GM18909 (cell line): ENCODE measurements at regions not wholly inside any gene's neighbourhood (a gene's known extent, or its start where the extent isn't known, plus 50 kb on each side); places are given as distances from the start of the nearest gene placed in this dataset.
"Not testable (repeated sequence)": the region's sequence is repeated elsewhere in the genome, so short reads cannot be mapped to it uniquely, and the experiment has no call there.

ENCODE experiments used
- ATAC-seq: cut with Tn5 transposase; IDR thresholded peaks from one replicate; pipeline ENCODE4 v1.9.1; 2021; ENCODE audit warnings: mild to moderate bottlenecking; ENCODE audit not compliant: unreplicated experiment, poor library complexity

DNA sequence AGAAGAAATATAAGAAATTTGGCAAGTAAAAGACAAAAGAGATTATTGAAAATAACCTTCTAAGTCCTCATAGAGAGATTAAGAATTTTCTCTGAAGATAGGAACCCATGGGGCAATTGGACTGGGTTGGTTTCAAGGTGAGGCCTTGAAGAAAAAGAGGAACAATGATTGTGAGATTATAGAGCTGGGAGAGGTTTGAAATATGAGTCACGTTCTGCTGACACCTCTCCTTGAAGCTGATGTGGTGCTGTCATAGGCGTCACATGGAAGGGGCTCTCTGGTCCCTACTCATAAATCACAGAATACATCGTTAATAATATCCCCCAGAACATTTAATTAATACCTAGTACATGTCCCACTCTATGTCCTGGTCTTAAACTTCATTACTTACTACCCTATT is 227.6 kb upstream of the PDE3A start:
- ATAC-seq: no peak

DNA sequence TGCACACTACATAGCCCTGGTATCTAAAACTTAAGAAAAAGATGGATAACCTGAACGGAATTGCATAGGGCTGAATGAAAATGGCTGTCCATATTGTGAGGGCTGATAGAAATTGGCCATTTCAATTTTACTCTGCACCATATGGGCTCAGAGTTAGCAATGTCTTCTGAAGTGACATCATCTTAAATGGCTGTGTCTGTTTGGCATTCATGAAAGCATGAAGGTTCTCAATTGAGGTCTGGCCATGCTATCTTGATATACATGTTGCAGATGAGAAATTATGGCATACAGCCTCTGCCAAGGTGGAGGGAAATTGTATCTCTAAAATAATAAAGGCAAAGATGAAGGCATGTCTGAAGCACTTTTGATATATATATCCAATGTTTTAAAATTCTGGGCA is 226.0 kb upstream of the PDE3A start:
- no peak for ATAC-seq

GRCh38 chr12:20142956-20143355 is 225.4 kb upstream of the PDE3A start:
- no peak for ATAC-seq

DNA sequence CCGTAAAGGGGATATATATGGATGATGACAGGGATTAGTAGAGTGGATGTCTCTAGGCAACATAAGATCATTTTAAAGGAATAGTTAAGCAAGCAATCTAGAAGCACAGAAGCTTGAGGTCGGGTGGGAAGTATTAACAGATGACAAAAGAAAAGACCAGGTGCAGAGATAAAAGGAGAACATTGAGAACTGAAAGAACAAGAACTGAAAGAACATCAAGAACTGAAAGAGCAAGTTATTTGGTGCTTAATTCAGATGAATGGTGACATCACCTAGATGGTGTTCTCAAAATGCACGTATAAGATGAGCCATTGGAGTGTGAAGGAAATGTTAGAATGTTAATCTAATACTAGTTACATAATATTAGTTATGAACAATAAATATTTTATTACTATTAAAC is 224.0 kb upstream of the PDE3A start:
- ATAC-seq: peak; percentile 55

GRCh38 chr12:20148241-20148640 is 220.1 kb upstream of the PDE3A start:
- no peak for ATAC-seq

GRCh38 chr12:20150835-20151422 is 217.4 kb upstream of the PDE3A start:
- no peak for ATAC-seq

- ATAC-seq: no peak
Measured at GRCh38 chr12:20154052-20154451, 214.3 kb upstream of the PDE3A start.

DNA sequence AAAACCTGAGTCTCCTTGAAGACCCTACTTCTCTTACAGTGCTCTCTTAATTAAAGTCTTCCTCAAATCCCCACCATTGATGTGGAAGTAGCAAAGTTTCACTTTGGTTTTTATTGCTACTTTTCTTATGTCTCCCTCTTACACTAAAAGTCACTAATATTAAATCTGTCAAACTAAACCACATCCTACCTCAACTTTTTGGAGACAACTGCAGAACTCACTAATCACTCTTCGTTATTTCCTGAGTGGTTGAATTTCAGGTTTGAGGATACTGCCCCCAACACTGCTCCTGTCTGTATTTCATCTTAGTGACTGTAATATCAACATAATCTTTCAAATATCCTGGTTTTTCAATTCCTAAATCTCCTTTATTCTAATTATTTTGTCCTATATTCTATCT is 213.0 kb upstream of the PDE3A start:
- no peak for ATAC-seq

DNA sequence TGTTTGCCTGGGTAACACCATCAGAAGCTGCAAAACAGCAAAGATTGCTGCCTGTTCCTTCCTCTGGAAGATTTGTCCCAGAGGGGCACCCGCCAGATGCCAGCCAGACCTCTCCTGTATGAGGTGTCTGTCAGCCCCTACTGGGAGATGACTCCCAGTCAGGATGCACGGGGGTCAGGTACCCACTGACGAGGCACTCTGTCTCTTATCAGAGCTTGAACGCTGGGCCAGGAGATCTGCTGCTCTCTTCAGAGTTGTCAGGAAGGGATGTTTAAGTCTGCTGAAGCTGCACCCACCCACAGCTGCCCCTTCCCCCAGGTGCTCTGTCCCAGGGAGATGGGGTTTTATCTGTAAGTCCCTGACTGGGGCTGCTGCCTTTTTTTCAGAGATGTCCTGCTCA is 207.4 kb upstream of the PDE3A start:
- not testable (repeated sequence) for ATAC-seq

GRCh38 chr12:20174528-20175175 is 193.7 kb upstream of the PDE3A start:
- ATAC-seq: no peak

DNA sequence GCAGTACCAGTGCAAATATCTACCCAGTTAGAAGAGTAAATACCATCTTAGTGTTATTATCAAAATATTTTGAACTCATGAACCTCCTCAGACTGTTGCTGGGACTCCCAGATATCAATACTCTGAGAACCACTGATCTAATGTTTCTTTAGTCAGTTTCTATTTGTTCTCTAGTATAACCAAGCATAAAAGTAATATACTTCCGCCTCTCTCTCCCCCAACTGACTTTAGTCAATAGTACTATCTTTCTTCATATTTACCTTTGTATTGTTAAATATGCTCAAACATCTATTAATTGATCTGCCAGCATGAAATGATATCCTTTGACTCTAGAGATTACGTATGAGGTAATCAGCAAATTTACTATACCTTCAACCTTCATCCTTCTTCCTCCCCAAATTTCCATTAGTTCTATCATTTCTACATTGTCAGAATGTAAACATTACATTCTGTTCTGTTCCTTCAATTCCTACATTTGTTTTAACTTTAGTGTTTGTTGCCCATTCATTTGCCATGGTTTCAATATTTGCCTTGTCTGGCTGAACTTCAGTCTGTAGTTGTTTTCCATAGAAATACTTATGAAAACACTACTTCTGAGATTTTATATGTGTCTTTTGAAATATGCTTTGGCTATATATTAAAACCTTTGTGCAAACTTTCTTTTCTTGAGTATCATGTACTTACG is 192.5 kb upstream of the PDE3A start:
- no peak for ATAC-seq

DNA sequence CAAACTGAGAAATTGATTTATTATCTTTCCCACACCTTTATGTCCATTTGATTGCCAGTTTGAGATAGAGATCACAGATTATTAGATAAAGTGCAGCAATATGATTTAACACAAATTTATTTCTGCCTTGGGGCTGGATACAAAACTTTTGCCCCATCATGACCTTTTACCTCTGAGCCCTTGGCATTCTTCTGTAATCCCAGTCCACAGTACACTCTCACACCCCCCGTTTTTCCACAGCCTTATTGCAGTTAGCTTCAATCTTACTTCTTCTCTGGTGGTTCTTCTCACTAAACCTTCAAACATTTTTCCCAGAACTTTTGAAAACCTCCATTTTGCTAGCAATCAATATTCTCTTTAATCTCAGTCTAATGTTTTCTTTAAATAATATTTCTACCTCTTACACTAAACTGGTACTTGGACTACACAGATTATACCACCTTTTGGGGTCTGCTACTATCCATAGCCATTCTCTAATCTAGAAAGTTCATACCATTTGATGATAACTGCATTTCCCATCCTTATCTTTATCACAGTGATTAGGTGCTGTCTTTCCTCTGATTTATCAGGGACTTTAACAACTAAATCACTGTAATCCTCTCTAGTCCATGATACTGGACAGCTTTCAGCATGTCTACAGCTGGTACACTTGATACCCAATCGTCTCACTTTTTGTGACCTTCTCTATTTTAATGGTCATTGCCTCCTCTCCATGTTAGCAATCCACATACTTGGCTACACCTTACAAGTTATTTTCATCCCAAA is 186.7 kb upstream of the PDE3A start:
- no peak for ATAC-seq

DNA sequence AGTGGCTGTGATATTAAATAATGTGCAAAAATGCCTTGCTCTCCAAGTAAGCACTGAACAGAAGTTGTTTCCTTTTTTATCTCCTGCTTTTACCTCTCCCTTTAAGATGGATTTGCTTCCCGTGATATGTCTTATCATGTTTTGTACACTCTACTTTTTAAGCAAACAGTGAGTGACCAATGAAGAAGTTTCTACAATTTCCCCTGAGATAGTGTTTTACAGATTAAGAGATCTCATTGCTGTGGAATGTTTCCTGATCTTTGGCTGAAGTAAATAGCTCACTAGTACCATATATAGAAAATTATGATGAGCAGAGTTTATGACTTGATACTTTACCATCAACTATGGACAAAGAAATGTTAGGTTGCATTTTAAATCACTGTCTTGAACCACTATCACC is 184.8 kb upstream of the PDE3A start:
- ATAC-seq: no peak

DNA sequence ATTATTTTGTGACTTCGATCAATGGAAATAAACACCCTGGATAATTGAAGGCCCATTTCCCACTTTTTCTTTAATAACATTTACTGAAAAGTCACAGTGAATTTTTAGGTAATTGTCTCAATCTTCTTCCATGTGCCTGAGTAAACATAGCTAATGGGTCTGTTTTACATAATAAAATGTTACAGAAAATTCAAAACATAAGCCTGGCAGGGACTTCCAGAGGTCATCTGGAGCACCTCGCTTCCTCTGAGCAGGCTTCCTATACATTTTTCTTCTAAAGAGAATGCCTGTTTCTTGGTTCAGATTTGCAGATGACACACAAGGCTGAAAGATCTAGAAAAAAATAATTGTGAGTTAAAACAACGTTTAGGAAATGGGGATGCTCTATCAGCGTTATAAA is 183.8 kb upstream of the PDE3A start:
- no peak for ATAC-seq

DNA sequence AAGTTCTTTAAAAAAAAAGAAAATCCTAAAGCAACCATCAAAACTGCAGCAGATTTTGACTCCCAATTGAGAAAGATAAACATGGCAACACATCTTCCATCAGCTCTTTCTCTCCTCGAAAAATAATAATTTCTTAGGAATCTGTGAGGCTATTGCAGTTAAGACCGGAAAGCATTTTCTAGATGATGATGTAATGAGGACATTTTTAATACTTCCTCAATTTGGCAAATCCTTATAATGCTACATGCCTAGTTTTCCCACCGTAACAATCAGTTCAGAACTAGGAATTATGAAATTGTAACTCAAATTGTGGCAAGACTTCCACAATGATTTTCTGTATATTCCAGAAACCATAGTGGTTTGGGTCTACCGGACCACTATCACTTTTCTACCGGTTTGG is 180.9 kb upstream of the PDE3A start:
- no peak for ATAC-seq

DNA sequence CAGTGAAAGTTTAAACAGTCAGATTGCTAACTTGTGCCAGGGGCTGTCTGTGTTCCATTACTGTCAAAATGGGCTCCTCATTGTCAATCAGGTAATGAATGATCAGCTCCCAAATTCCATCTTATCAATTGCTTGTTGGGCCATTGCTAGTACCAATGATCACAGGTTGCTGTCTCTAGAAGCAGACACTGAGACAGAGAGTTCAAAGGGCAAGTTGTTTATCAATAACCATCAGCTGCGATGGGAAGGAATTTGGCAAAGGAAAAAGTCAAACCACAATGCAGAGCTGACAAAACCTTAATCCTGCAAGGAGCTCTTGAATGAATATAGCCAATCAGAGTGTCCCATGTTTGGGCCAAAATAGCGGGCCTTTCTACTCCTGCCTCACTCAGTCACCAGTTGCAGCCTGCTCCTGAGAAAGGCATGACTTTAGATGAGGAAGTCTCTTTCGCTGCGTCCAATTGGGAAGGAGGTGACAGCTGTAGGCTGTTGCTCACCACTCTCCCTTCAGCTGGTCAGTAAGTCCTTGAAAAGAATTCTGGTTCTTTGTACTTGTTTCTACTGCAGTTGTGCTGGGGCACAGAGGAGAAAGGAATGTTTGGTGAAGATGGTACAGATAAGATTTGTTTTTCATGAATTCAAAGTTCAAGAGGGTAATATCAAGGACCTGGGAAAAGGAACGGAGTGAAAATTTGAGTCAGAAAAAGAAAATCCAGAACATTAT is 179.2 kb upstream of the PDE3A start:
- no peak for ATAC-seq

GRCh38 chr12:20189767-20190166 is 178.6 kb upstream of the PDE3A start:
- no peak for ATAC-seq

DNA sequence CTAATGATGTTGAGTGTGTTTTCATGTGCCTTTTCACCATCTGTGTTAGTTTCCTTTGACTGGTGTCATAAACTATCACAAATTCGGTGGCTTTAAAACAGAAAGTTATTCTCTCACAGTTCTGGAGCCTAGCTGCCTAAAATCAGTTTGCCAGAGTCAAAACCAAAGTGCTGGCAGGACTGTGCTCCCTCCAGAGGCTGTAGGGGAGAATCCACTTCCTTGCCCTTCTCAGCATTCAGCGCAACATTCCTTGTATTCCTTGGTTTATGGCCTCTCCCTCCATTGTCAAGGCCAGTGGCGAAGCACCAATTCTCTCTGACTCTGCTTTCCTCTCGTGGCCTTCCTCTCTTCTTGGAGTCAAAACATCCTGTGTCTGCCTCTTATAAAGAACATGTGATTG is 174.2 kb upstream of the PDE3A start:
- ATAC-seq: no peak

GRCh38 chr12:20196767-20197166 is 171.6 kb upstream of the PDE3A start:
- no peak for ATAC-seq

GRCh38 chr12:20197411-20197810 is 170.9 kb upstream of the PDE3A start:
- no peak for ATAC-seq

DNA sequence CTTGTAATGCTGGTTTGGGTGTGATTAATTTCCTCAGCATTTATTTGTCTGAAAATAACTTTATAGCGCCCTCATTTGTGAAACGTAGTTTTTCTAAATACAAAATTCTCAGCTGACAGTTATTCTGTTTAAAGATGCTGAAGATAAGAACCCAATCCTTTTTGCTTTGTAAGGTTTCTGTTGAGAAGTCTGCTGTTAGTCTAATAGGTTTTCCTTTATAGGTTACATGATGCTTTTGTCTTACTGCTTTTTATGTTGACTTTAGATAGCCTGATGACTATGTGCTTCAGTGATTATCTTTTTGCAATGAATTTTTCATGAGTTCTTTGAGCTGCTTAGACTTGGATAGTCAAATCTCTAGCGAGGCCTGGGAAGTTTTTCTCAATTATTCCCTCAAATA is 168.6 kb upstream of the PDE3A start:
- no peak for ATAC-seq
